Liver (tissue), 8 donors: ENCODE measurements at regions not wholly inside any gene's neighbourhood (a gene's known extent, or its start where the extent isn't known, plus 50 kb on each side); places are given as distances from the start of the nearest gene placed in this dataset.

Experiments used
- DNase-seq: peaks from one replicate; pipeline ENCODE4 v3.0.0-alpha.2; 2017; ENCODE audit warnings: low spot score
- H3K27ac ChIP-seq, 2 donors: one replicate each; pipeline ENCODE4 v1.7.0; 2013; ENCODE audit warnings: inconsistent platforms in 2 of 2, low read length in 2 of 2, control low read depth in 1 of 2, low read depth in 1 of 2, mild to moderate bottlenecking in 1 of 2
- H3K27me3 ChIP-seq, 4 donors: one replicate each; pipeline versions ENCODE4 v1.6.1 to v1.7.0; 2013; ENCODE audit warnings: low read length in 3 of 4, inconsistent platforms in 1 of 4, mild to moderate bottlenecking in 1 of 4, moderate library complexity in 1 of 4; ENCODE audit not compliant: control insufficient read depth in 4 of 4, insufficient read depth in 4 of 4
- H3K36me3 ChIP-seq, 4 donors: one replicate each; pipeline versions ENCODE4 v1.6.1 to v1.7.0; 2013; ENCODE audit warnings: low read length in 3 of 4, mild to moderate bottlenecking in 3 of 4, low read depth in 1 of 4, moderate library complexity in 1 of 4; ENCODE audit not compliant: control insufficient read depth in 4 of 4, insufficient read depth in 3 of 4
- H3K4me1 ChIP-seq, 4 donors: one replicate each; pipeline versions ENCODE4 v1.6.1 to v1.7.0; 2013; ENCODE audit warnings: low read length in 3 of 4, mild to moderate bottlenecking in 3 of 4, moderate library complexity in 1 of 4; ENCODE audit not compliant: control insufficient read depth in 4 of 4, insufficient read depth in 4 of 4
- H3K4me3 ChIP-seq, 3 donors: one replicate each; pipeline versions ENCODE4 v1.6.1 to v1.7.0; 2013; ENCODE audit warnings: low read length in 3 of 3, control low read depth in 1 of 3, low read depth in 1 of 3, mild to moderate bottlenecking in 1 of 3
- H3K9ac ChIP-seq, 2 donors: one replicate each; pipeline ENCODE4 v1.7.0; 2013; ENCODE audit warnings: low read length in 2 of 2, mild to moderate bottlenecking in 2 of 2, moderate library complexity in 2 of 2, control low read depth in 1 of 2, low read depth in 1 of 2
- H3K9me3 ChIP-seq, 4 donors: one replicate each; pipeline versions ENCODE4 v1.6.1 to v1.7.0; 2013; ENCODE audit warnings: low read length in 3 of 4; ENCODE audit not compliant: control insufficient read depth in 4 of 4
- ATF3 ChIP-seq: IDR thresholded peaks from 2 replicates; pipeline ENCODE4 v1.6.1; 2016; ENCODE audit warnings: antibody characterized with exemption
- CTCF ChIP-seq: fragments of 150-350 bp; IDR thresholded peaks from 2 replicates; pipeline ENCODE4 v1.5.1; 2017; ENCODE audit warnings: improper control_type of control experiment, low read depth, low read length; ENCODE audit not compliant: missing input control
- EGR1 ChIP-seq, 2 donors: IDR thresholded peaks; 2 replicates each; pipeline ENCODE4 v1.6.1; 2016 to 2018; ENCODE audit warnings: antibody characterized with exemption in 2 of 2, low read depth in 2 of 2
- FOXA1 ChIP-seq: IDR thresholded peaks from 2 replicates; pipeline ENCODE4 v1.6.1; 2016; ENCODE audit warnings: antibody characterized with exemption
- FOXA2 ChIP-seq: IDR thresholded peaks from 2 replicates; pipeline ENCODE4 v1.6.1; 2016; ENCODE audit warnings: antibody characterized with exemption
- GABPA ChIP-seq, 2 donors: IDR thresholded peaks in 1 of 2; conservative IDR thresholded peaks in 1 of 2; 2 replicates each; pipeline ENCODE4 v1.6.1; 2016; ENCODE audit warnings: antibody characterized with exemption in 2 of 2, mild to moderate bottlenecking in 1 of 2, moderate library complexity in 1 of 2
- HNF4A ChIP-seq, 2 donors: conservative IDR thresholded peaks; 2 replicates each; pipeline ENCODE4 v1.6.1; 2016; ENCODE audit warnings: antibody characterized with exemption in 2 of 2, mild to moderate bottlenecking in 2 of 2
- HNF4G ChIP-seq: IDR thresholded peaks from 2 replicates; pipeline ENCODE4 v1.6.1; 2016; ENCODE audit warnings: antibody characterized with exemption
- MAX ChIP-seq: IDR thresholded peaks from 2 replicates; pipeline ENCODE4 v1.6.1; 2016; ENCODE audit warnings: antibody characterized with exemption
- NR2F2 ChIP-seq: IDR thresholded peaks from 2 replicates; pipeline ENCODE4 v1.6.1; 2016; ENCODE audit warnings: antibody characterized with exemption
- RAD21 ChIP-seq, 2 donors: IDR thresholded peaks; 2 replicates each; pipeline ENCODE4 v1.6.1; 2016; ENCODE audit warnings: antibody characterized with exemption in 2 of 2, mild to moderate bottlenecking in 2 of 2
- REST ChIP-seq: IDR thresholded peaks from 2 replicates; pipeline ENCODE4 v1.6.1; 2016; ENCODE audit warnings: antibody characterized with exemption, mild to moderate bottlenecking
- RXRA ChIP-seq, 2 donors: IDR thresholded peaks; 2 replicates each; pipeline ENCODE4 v1.6.1; 2017 to 2018; ENCODE audit warnings: antibody characterized with exemption in 2 of 2, mild to moderate bottlenecking in 1 of 2
- SP1 ChIP-seq: IDR thresholded peaks from 2 replicates; pipeline ENCODE4 v1.6.1; 2018; ENCODE audit warnings: antibody characterized with exemption, mild to moderate bottlenecking
- TAF1 ChIP-seq: conservative IDR thresholded peaks from 2 replicates; pipeline ENCODE4 v1.6.1; 2016; ENCODE audit warnings: antibody characterized with exemption, mild to moderate bottlenecking
- YY1 ChIP-seq: IDR thresholded peaks from 2 replicates; pipeline ENCODE4 v1.6.1; 2016; ENCODE audit warnings: antibody characterized with exemption, mild to moderate bottlenecking
- ZBTB33 ChIP-seq: IDR thresholded peaks from 2 replicates; pipeline ENCODE4 v1.6.1; 2016; ENCODE audit warnings: antibody characterized with exemption
- WGBS: extraction: QIAGEN DNeasy Blood & Tissue Kit; methylation state at CpG from one replicate; pipeline ENCODE4 v1.1.7; 2013; 5-methylcytosine and 5-hydroxymethylcytosine counted together
- donor health status: healthy.
- donor health status: healthy.
- donor health status: healthy.
- donor health status: healthy.
- donor health status: healthy.

GRCh38 chr18:31235856-31236255 is 73.2 kb upstream of the DSC1 start:
- H3K9ac ChIP-seq: no peak overlapping the region
- no peak for TF ChIP-seq RXRA (IDR thresholded peaks at IDR 0.05)
- no peak for TF ChIP-seq ZBTB33
- TF ChIP-seq FOXA1: no peak
- no peak for TF ChIP-seq SP1
- no peak for TF ChIP-seq FOXA2
- TF ChIP-seq REST: no peak
- no peak for TF ChIP-seq TAF1
- TF ChIP-seq HNF4A (conservative IDR thresholded peaks at IDR 0.05): no peak
- no peak for TF ChIP-seq MAX
- no peak for TF ChIP-seq ATF3
- TF ChIP-seq HNF4G: no peak
- no peak for TF ChIP-seq RAD21 (IDR thresholded peaks at IDR 0.05)
- TF ChIP-seq YY1: no peak
- TF ChIP-seq EGR1 (IDR thresholded peaks at IDR 0.05; ENCODE audit: low read depth in 2 of 2): no peak
- no peak for TF ChIP-seq GABPA (IDR thresholded peaks at IDR 0.05 in 1 of 2, conservative IDR thresholded peaks at IDR 0.05 in 1 of 2)
- TF ChIP-seq NR2F2: no peak
- TF ChIP-seq CTCF: no peak
- no peak overlapping the region for H3K27ac ChIP-seq
- no peaks in the 10 kb centered on the region for H3K9me3 ChIP-seq
- 87% methylated on average over 5 of the region's 5 CpGs for WGBS
- no peak for DNase-seq
- peaks cover 3 to 31% (median 20%) of the 10 kb centered on the region in 4 donors for H3K4me1 ChIP-seq
- no peaks in the 10 kb centered on the region for H3K27me3 ChIP-seq
- no peak overlapping the region for H3K4me3 ChIP-seq
- no peaks in the 10 kb centered on the region for H3K36me3 ChIP-seq

GRCh38 chr18:31237142-31237541 is 74.5 kb upstream of the DSC1 start:
- Histone ChIP-seq H3K4me1 (peaks cover 6 to 33% (median 26%) of the 10 kb centered on the region in 4 donors), H3K36me3 (no peaks in the 10 kb centered on the region), H3K27me3 (no peaks in the 10 kb centered on the region), H3K9me3 (no peaks in the 10 kb centered on the region), H3K4me3 (no peak overlapping the region), H3K9ac (no peak overlapping the region), H3K27ac (no peak overlapping the region)
- 93% methylated on average over 2 of the region's 2 CpGs for WGBS
- no peak for DNase-seq
- TF ChIP-seq RAD21 (IDR thresholded peaks at IDR 0.05) (no peak), MAX (no peak), EGR1 (IDR thresholded peaks at IDR 0.05; ENCODE audit: low read depth in 2 of 2) (no peak)
